ENCODE measurements at regions not wholly inside any gene's neighbourhood (a gene's known extent, or its start where the extent isn't known, plus 50 kb on each side); places are given as distances from the start of the nearest gene placed in this dataset.
"Not testable (repeated sequence)": the region's sequence is repeated elsewhere in the genome, so short reads cannot be mapped to it uniquely, and the experiment has no call there.

- DNase-seq, result no peak
Observed at GRCh38 chr6:11425876-11426275, 111.7 kb upstream of the TMEM170B start.

GRCh38 chr6:11425431-11425871 lies 112.1 kb upstream of the TMEM170B start:
- no peak for DNase-seq

- DNase-seq, result no peak
Observed at GRCh38 chr6:11424395-11425034, 113.0 kb upstream of the TMEM170B start.

GRCh38 chr6:11423667-11424066 lies 113.9 kb upstream of the TMEM170B start:
- DNase-seq, result no peak

- DNase-seq, result no peak
Observed at GRCh38 chr6:11423072-11423471, 114.5 kb upstream of the TMEM170B start.

- DNase-seq, result no peak
Observed at GRCh38 chr6:11419763-11420453, 117.6 kb upstream of the TMEM170B start.

GRCh38 chr6:11418290-11418905 lies 119.2 kb upstream of the TMEM170B start:
- no peak for DNase-seq

GRCh38 chr6:11416936-11417576 lies 120.5 kb upstream of the TMEM170B start:
- no peak for DNase-seq

- not testable (repeated sequence) for DNase-seq
Observed at GRCh38 chr6:11416099-11416935, 121.2 kb upstream of the TMEM170B start.

GRCh38 chr6:11415557-11415956 lies 122.0 kb upstream of the TMEM170B start:
- no peak for DNase-seq

GRCh38 chr6:11414176-11414963 lies 123.2 kb upstream of the TMEM170B start:
- DNase-seq, result no peak

- no peak for DNase-seq
Observed at GRCh38 chr6:11413728-11414127, 123.8 kb upstream of the TMEM170B start.

GRCh38 chr6:11413117-11413687 lies 124.3 kb upstream of the TMEM170B start:
- no peak for DNase-seq

GRCh38 chr6:11412616-11413015 lies 124.9 kb upstream of the TMEM170B start:
- no peak for DNase-seq

- DNase-seq, result no peak
Observed at GRCh38 chr6:11412011-11412424, 125.5 kb upstream of the TMEM170B start.

- DNase-seq, result no peak
Observed at GRCh38 chr6:11411593-11411992, 126.0 kb upstream of the TMEM170B start.

- DNase-seq, result no peak
Observed at GRCh38 chr6:11410539-11411307, 126.8 kb upstream of the TMEM170B start.

GRCh38 chr6:11409371-11409770 lies 128.2 kb upstream of the TMEM170B start:
- no peak for DNase-seq

- DNase-seq, result no peak
Observed at GRCh38 chr6:11407414-11407813, 130.1 kb upstream of the TMEM170B start.

GRCh38 chr6:11404838-11405237 lies 132.7 kb upstream of the TMEM170B start:
- DNase-seq, result no peak

GRCh38 chr6:11404081-11404480 lies 133.5 kb upstream of the TMEM170B start:
- no peak for DNase-seq
